GM23338 (cell line): ENCODE measurements at regions not wholly inside any gene's neighbourhood (a gene's known extent, or its start where the extent isn't known, plus 50 kb on each side); places are given as distances from the start of the nearest gene placed in this dataset.

Experiments used
- ATAC-seq: fragments of 200-7000 bp; cut with Tn5 transposase; 3 replicates; pipeline ENCODE4 v1.9.1; 2020
- DNase-seq: peaks from one replicate; pipeline ENCODE4 v3.0.0-alpha.2; 2015; ENCODE audit warnings: low spot score
- H2AFZ ChIP-seq: fragments of 200-600 bp; sonication (generic); 2 replicates; pipeline ENCODE4 v1.8.0; 2016; ENCODE audit warnings: antibody characterized with exemption, mild to moderate bottlenecking, moderate library complexity
- H3F3A ChIP-seq: fragments of 200-600 bp; sonication (generic); replicated peaks from 2 replicates; pipeline ENCODE4 v1.8.0; 2017; ENCODE audit warnings: antibody characterized with exemption, mixed run types, low read depth
- H3K27ac ChIP-seq: fragments of 200-600 bp; sonication (generic); 2 replicates; pipeline ENCODE4 v1.6.1; 2016; ENCODE audit warnings: low read depth
- H3K27me3 ChIP-seq: fragments of 200-600 bp; sonication (generic); 2 replicates; pipeline ENCODE4 v1.8.0; 2016; ENCODE audit warnings: mild to moderate bottlenecking, mixed run types, moderate library complexity; ENCODE audit not compliant: insufficient read depth
- H3K36me3 ChIP-seq: fragments of 200-600 bp; sonication (generic); 2 replicates; pipeline ENCODE4 v1.8.0; 2016; ENCODE audit warnings: mild to moderate bottlenecking; ENCODE audit not compliant: insufficient read depth
- H3K4me1 ChIP-seq: fragments of 200-600 bp; sonication (generic); 2 replicates; pipeline ENCODE4 v1.8.0; 2016; ENCODE audit warnings: mild to moderate bottlenecking, moderate library complexity; ENCODE audit not compliant: insufficient read depth
- H3K4me2 ChIP-seq: fragments of 200-600 bp; sonication (generic); 2 replicates; pipeline ENCODE4 v1.7.1; 2017; ENCODE audit warnings: mixed run types
- H3K4me3 ChIP-seq: fragments of 200-600 bp; sonication (generic); 2 replicates; pipeline ENCODE4 v1.6.1; 2016; ENCODE audit warnings: mixed run types
- H3K79me2 ChIP-seq: fragments of 200-600 bp; sonication (generic); replicated peaks from 2 replicates; pipeline ENCODE4 v1.8.0; 2017; ENCODE audit warnings: mild to moderate bottlenecking; ENCODE audit not compliant: insufficient read depth
- H3K9me2 ChIP-seq: fragments of 200-600 bp; sonication (generic); 2 replicates; pipeline ENCODE4 v1.8.0; 2017; ENCODE audit not compliant: insufficient read depth
- H4K20me1 ChIP-seq: fragments of 200-600 bp; sonication (generic); replicated peaks from 2 replicates; pipeline ENCODE4 v1.8.0; 2017; ENCODE audit warnings: mild to moderate bottlenecking; ENCODE audit not compliant: insufficient read depth
- H3K27ac Mint-ChIP-seq: 2 replicates; pipeline ENCODE4 v1.8.0; 2020; ENCODE audit warnings: inconsistent platforms, mild to moderate bottlenecking, moderate library complexity, mixed read lengths
- H3K27me3 Mint-ChIP-seq: 3 replicates; pipeline ENCODE4 v1.8.0; 2022; ENCODE audit warnings: low read depth, mild to moderate bottlenecking, moderate library complexity, mixed read lengths, inconsistent platforms; ENCODE audit not compliant: insufficient read depth, poor library complexity
- H3K36me3 Mint-ChIP-seq: 3 replicates; pipeline ENCODE4 v1.8.0; 2021; ENCODE audit warnings: low read depth, mild to moderate bottlenecking, inconsistent platforms, moderate library complexity, mixed read lengths
- H3K4me1 Mint-ChIP-seq: 3 replicates; pipeline ENCODE4 v1.8.0; 2020; ENCODE audit warnings: mild to moderate bottlenecking, inconsistent platforms, mixed read lengths
- H3K4me3 Mint-ChIP-seq: 3 replicates; pipeline ENCODE4 v1.8.0; 2021; ENCODE audit warnings: moderate library complexity, mild to moderate bottlenecking, inconsistent platforms, mixed read lengths
- H3K9me3 Mint-ChIP-seq: 3 replicates; pipeline ENCODE4 v1.8.0; 2020; ENCODE audit warnings: moderate library complexity, mild to moderate bottlenecking, inconsistent platforms, mixed read lengths
- EZH2 ChIP-seq: fragments of 200-600 bp; sonication (generic); IDR thresholded peaks from one replicate; pipeline ENCODE4 v1.8.0; 2017; ENCODE audit warnings: antibody characterized with exemption, mild to moderate bottlenecking, low read depth; ENCODE audit not compliant: unreplicated experiment
- EZH2phosphoT487 ChIP-seq: fragments of 200-600 bp; sonication (generic); IDR thresholded peaks from one replicate; pipeline ENCODE4 v1.8.1; 2018; ENCODE audit warnings: antibody characterized with exemption; ENCODE audit not compliant: unreplicated experiment
- JUNB ChIP-seq: IDR thresholded peaks from one replicate; pipeline ENCODE4 v1.6.1; 2016; ENCODE audit warnings: antibody characterized with exemption; ENCODE audit not compliant: unreplicated experiment
- NANOG ChIP-seq: IDR thresholded peaks from 2 replicates; pipeline ENCODE4 v1.6.1; 2016; ENCODE audit warnings: antibody characterized with exemption, borderline replicate concordance
- POLR2AphosphoS5 ChIP-seq: IDR thresholded peaks from 2 replicates; pipeline ENCODE4 v1.6.1; 2016; ENCODE audit warnings: antibody characterized with exemption, low read depth
- STAT1 ChIP-seq: IDR thresholded peaks from one replicate; pipeline ENCODE4 v1.6.1; 2016; ENCODE audit warnings: antibody characterized with exemption; ENCODE audit not compliant: unreplicated experiment
- ZNF462 ChIP-seq: fragments of 250-450 bp; sonication (Bioruptor Pico); IDR thresholded peaks from 2 replicates; pipeline ENCODE4 v1.5.0; 2020; ENCODE audit warnings: mild to moderate bottlenecking, moderate library complexity
- TF ChIP-seq, protein P1 (sequence below): IDR thresholded peaks from 2 replicates; pipeline ENCODE4 v1.6.1; 2016; ENCODE audit warnings: antibody characterized with exemption

GRCh38 chr1:212498283-212499040 lies 65.7 kb downstream of the NENF start:
- ATAC-seq (no peak), DNase-seq (no peak)
- no peaks in the 10 kb centered on the region for H3K27me3 ChIP-seq
- peaks cover 3% of the 10 kb centered on the region; the same call in 1 of the 3 replicates for H3K9me3 Mint-ChIP-seq
- H3F3A ChIP-seq, result no peaks in the 10 kb centered on the region
- no peak overlapping the region for H3K27ac ChIP-seq
- peaks cover 3% of the 10 kb centered on the region; the same call in 1 of the 3 replicates for H3K4me1 Mint-ChIP-seq
- peaks cover 3% of the 10 kb centered on the region; the same call in 1 of the 2 replicates for H3K9me2 ChIP-seq
- no peaks in the 10 kb centered on the region for H3K4me1 ChIP-seq
- no peaks in the 10 kb centered on the region for H4K20me1 ChIP-seq
- H3K79me2 ChIP-seq, result no peaks in the 10 kb centered on the region
- no peak for TF ChIP-seq JUNB
- TF ChIP-seq, protein P1, sequence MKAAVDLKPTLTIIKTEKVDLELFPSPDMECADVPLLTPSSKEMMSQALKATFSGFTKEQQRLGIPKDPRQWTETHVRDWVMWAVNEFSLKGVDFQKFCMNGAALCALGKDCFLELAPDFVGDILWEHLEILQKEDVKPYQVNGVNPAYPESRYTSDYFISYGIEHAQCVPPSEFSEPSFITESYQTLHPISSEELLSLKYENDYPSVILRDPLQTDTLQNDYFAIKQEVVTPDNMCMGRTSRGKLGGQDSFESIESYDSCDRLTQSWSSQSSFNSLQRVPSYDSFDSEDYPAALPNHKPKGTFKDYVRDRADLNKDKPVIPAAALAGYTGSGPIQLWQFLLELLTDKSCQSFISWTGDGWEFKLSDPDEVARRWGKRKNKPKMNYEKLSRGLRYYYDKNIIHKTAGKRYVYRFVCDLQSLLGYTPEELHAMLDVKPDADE, result no peak
- no peak for TF ChIP-seq NANOG
- TF ChIP-seq EZH2phosphoT487, result no peak
- no peak for TF ChIP-seq STAT1
- no peak for TF ChIP-seq EZH2
- no peak for TF ChIP-seq POLR2AphosphoS5
- TF ChIP-seq ZNF462 (CRISPR knock-in tag), result no peak
- no peak overlapping the region for H3K4me3 ChIP-seq
- no peak overlapping the region for H3K4me3 Mint-ChIP-seq
- H3K36me3 ChIP-seq, result no peaks in the 10 kb centered on the region
- H3K27me3 Mint-ChIP-seq, result peaks cover 2% of the 10 kb centered on the region
- H3K36me3 Mint-ChIP-seq, result no peaks in the 10 kb centered on the region
- no peak overlapping the region for H3K4me2 ChIP-seq
- no peak overlapping the region for H2AFZ ChIP-seq
- H3K27ac Mint-ChIP-seq, result no peak overlapping the region
